ENCODE measurements at regions not wholly inside any gene's neighbourhood (a gene's known extent, or its start where the extent isn't known, plus 50 kb on each side); places are given as distances from the start of the nearest gene placed in this dataset.

DNA sequence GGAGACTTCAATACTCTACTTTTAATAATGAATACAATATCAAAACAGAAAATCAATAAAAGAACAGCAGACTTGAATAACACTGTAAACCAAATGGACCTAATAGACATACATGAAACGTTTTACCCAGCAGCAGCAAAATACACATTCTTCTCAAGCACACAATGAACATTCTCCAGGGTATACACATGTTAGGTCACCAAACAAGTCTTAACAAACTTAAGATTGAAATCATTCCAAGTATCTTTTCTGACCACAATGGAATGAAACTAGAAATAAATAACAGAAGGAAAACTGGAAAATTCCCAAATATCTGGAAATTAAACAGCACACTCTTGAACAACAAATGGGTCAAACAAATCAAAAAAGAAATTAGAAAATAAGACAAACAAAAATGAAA is 145.0 kb upstream of the CT83 start:
- peak; percentile 0 for DNase-seq (ENCODE audit: low read depth, low spot score)
- H3K27ac ChIP-seq: no peak overlapping the region

DNA sequence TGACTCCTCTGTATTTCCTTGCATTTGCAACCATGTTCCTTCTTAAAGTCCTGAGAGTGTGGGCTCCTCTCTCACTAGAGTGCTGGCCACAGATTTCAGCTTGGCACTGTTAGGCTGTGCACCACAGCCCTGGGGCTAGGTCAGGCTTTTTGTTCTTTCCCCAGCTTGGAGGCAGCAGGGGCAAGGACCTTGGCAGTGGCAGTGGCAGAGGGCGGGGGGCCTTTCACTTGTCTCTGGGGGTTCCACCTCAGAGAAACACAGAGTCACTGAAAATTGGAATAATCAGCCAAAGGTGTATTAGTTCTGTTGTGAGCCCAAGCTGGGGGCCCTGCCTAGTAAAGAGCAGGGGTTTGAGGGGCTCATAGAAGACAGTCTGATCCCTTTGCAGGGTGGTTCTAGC is 142.8 kb upstream of the CT83 start:
- H3K27ac ChIP-seq: no peak overlapping the region
- no peak for DNase-seq (ENCODE audit: low read depth, low spot score)

DNA sequence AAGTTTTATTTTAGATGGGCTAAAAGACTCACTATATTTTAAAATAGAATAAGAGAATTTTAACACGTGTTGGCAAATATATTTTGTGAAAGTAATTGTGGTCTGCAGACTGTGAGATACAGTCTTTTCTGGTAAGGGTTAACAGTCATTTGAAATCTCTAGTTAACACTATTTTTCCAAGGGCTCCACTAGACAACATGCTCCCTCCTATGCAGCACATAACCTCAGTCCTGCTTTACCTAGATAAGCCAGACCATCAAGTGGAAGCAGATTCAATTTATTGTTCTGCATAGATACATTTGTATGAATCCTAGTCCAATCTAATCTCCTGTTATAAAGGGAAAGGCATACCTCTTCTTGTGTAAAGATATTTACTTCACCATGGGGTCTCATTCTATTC is 133.2 kb upstream of the CT83 start:
- no peak for DNase-seq (ENCODE audit: low read depth, low spot score)

More for the DNA sequence above, 133.2 kb upstream of the CT83 start:
- no peak overlapping the region for H3K27ac ChIP-seq
